B cell (primary cell): ENCODE measurements at regions not wholly inside any gene's neighbourhood (a gene's known extent, or its start where the extent isn't known, plus 50 kb on each side); places are given as distances from the start of the nearest gene placed in this dataset.

Source experiments
- CTCF ChIP-seq: fragments of 200-600 bp; IDR thresholded peaks from one replicate; pipeline ENCODE4 v1.8.0; 2022; ENCODE audit warnings: antibody characterized with exemption, mild to moderate bottlenecking
- EZH2 ChIP-seq: IDR thresholded peaks from 2 replicates; pipeline ENCODE4 v1.6.1; 2012; ENCODE audit warnings: borderline replicate concordance, low read depth, mild to moderate bottlenecking, moderate library complexity, low read length; ENCODE audit not compliant: insufficient read depth, poor library complexity, severe bottlenecking

GRCh38 chr11:129320494-129320893, 55.2 kb upstream of the BARX2 start:
- TF ChIP-seq CTCF (no peak), EZH2 (no peak)
